CD4-positive, CD25-positive, alpha-beta regulatory T cell (primary cell): ENCODE measurements at regions not wholly inside any gene's neighbourhood (a gene's known extent, or its start where the extent isn't known, plus 50 kb on each side); places are given as distances from the start of the nearest gene placed in this dataset.

Experiments used
- ATAC-seq, 2 donors: fragments of 150-1000 bp; cut with Tn5 transposase; one replicate each; pipeline ENCODE4 v1.10.0; 2021; ENCODE audit warnings: low read depth in 2 of 2, moderate number of reproducible peaks in 2 of 2, moderate library complexity in 1 of 2
- DNase-seq, 3 donors: peaks; one replicate each; pipeline versions ENCODE4 v3.0.0 to v3.0.0-alpha.2; 2012 to 2022; ENCODE audit warnings: mixed read lengths in 1 of 3
- H3K27ac ChIP-seq: one replicate; pipeline ENCODE4 v1.7.0; 2013; ENCODE audit warnings: mild to moderate bottlenecking, low read length; ENCODE audit not compliant: insufficient read depth, poor library complexity, severe bottlenecking
- H3K27me3 ChIP-seq: one replicate; pipeline ENCODE4 v1.7.0; 2013; ENCODE audit warnings: low read length; ENCODE audit not compliant: control insufficient read depth, insufficient read depth
- H3K36me3 ChIP-seq: one replicate; pipeline ENCODE4 v1.7.0; 2013; ENCODE audit warnings: mild to moderate bottlenecking, low read length, moderate library complexity; ENCODE audit not compliant: control insufficient read depth, insufficient read depth
- H3K4me1 ChIP-seq: 2 replicates; pipeline ENCODE4 v1.7.0; 2013; ENCODE audit warnings: mild to moderate bottlenecking, low read length; ENCODE audit not compliant: insufficient read depth, control insufficient read depth, poor library complexity, severe bottlenecking
- H3K4me3 ChIP-seq: one replicate; pipeline ENCODE4 v1.7.0; 2013; ENCODE audit warnings: low read depth, mild to moderate bottlenecking, low read length, moderate library complexity
- H3K9me3 ChIP-seq, 2 experiments: 1 replicate in 1 of 2; 2 replicates in 1 of 2; pipeline ENCODE4 v1.7.0; 2013; ENCODE audit warnings: low read length in 2 of 2, mild to moderate bottlenecking in 1 of 2, moderate library complexity in 1 of 2; ENCODE audit not compliant: control insufficient read depth in 2 of 2
- H3K27ac Mint-ChIP-seq, 3 donors: one replicate each; pipeline ENCODE4 v1.8.0; 2020 to 2022; ENCODE audit warnings: mild to moderate bottlenecking in 3 of 3, mixed read lengths in 3 of 3, moderate library complexity in 2 of 3
- H3K27me3 Mint-ChIP-seq: one replicate; pipeline ENCODE4 v1.8.0; 2022; ENCODE audit warnings: mild to moderate bottlenecking, mixed read lengths
- H3K36me3 Mint-ChIP-seq: one replicate; pipeline ENCODE4 v1.8.0; 2020; ENCODE audit warnings: mixed read lengths
- H3K4me1 Mint-ChIP-seq, 4 donors: one replicate each; pipeline ENCODE4 v1.8.0; 2020 to 2022; ENCODE audit warnings: mixed read lengths in 4 of 4, mild to moderate bottlenecking in 1 of 4
- H3K4me3 Mint-ChIP-seq, 4 donors: one replicate each; pipeline ENCODE4 v1.8.0; 2020 to 2022; ENCODE audit warnings: mild to moderate bottlenecking in 4 of 4, mixed read lengths in 4 of 4, moderate library complexity in 3 of 4
- H3K9me3 Mint-ChIP-seq, 7 donors: one replicate each; pipeline ENCODE4 v1.8.0; 2020 to 2022; ENCODE audit warnings: mixed read lengths in 7 of 7, mild to moderate bottlenecking in 3 of 7, moderate library complexity in 2 of 7

GRCh38 chr11:123357990-123358827 lies 71.9 kb upstream of the GRAMD1B start:
- no peaks in the 10 kb centered on the region for H3K9me3 ChIP-seq
- Mint-ChIP-seq H3K27ac (peak overlapping the region in 1 of 3 donors; percentile 51), H3K27me3 (peaks cover 20% of the 10 kb centered on the region), H3K4me1 (peaks cover 6 to 24% (median 9%) of the 10 kb centered on the region in 4 donors), H3K36me3 (no peaks in the 10 kb centered on the region), H3K9me3 (peaks cover 0 to 5% (median 0%) of the 10 kb centered on the region in 7 donors), H3K4me3 (peak overlapping the region; percentile 77 to 95 (median 86))
- no peaks in the 10 kb centered on the region for H3K36me3 ChIP-seq
- peak overlapping the region; percentile 49 for H3K4me3 ChIP-seq
- no peak overlapping the region for H3K27ac ChIP-seq
- peak; percentile 54 to 62 for ATAC-seq
- peaks cover 5% of the 10 kb centered on the region for H3K4me1 ChIP-seq
- peak in 2 of 3 donors; percentile 16 to 71 for DNase-seq
- peaks cover 4% of the 10 kb centered on the region for H3K27me3 ChIP-seq

- Mint-ChIP-seq H3K27ac (peak overlapping the region in 1 of 3 donors; percentile 51), H3K9me3 (peaks cover 0 to 5% (median 0%) of the 10 kb centered on the region in 7 donors), H3K36me3 (no peaks in the 10 kb centered on the region), H3K4me3 (peak overlapping the region; percentile 77 to 95 (median 86)), H3K27me3 (peaks cover 26% of the 10 kb centered on the region), H3K4me1 (peaks cover 6 to 17% (median 8%) of the 10 kb centered on the region in 4 donors)
- Histone ChIP-seq H3K4me1 (peaks cover 5% of the 10 kb centered on the region), H3K27me3 (peaks cover 5% of the 10 kb centered on the region), H3K9me3 (no peaks in the 10 kb centered on the region), H3K36me3 (no peaks in the 10 kb centered on the region), H3K4me3 (peak overlapping the region; percentile 49), H3K27ac (no peak overlapping the region)
- DNase-seq = peak in 1 of 3 donors; percentile 31
- ATAC-seq = no peak
Observed at GRCh38 chr11:123357353-123357989, 72.6 kb upstream of the GRAMD1B start.

- H3K9me3 Mint-ChIP-seq = peaks cover 0 to 5% (median 0%) of the 10 kb centered on the region in 7 donors
- H3K4me1 Mint-ChIP-seq = peaks cover 6 to 16% (median 8%) of the 10 kb centered on the region in 4 donors
- Histone ChIP-seq H3K4me3 (no peak overlapping the region), H3K27ac (no peak overlapping the region), H3K4me1 (peaks cover 5% of the 10 kb centered on the region), H3K27me3 (peaks cover 5% of the 10 kb centered on the region), H3K36me3 (no peaks in the 10 kb centered on the region), H3K9me3 (no peaks in the 10 kb centered on the region)
- peaks cover 30% of the 10 kb centered on the region for H3K27me3 Mint-ChIP-seq
- no peak overlapping the region for H3K27ac Mint-ChIP-seq
- no peak for DNase-seq
- no peaks in the 10 kb centered on the region for H3K36me3 Mint-ChIP-seq
- peak overlapping the region in 2 of 4 donors; percentile 48 to 59 for H3K4me3 Mint-ChIP-seq
- no peak for ATAC-seq
Observed at GRCh38 chr11:123356539-123356938, 73.5 kb upstream of the GRAMD1B start.

- peaks cover 5% of the 10 kb centered on the region for H3K4me1 ChIP-seq
- H3K9me3 ChIP-seq = no peaks in the 10 kb centered on the region
- DNase-seq (no peak), ATAC-seq (no peak)
- no peak overlapping the region for H3K27ac Mint-ChIP-seq
- no peak overlapping the region for H3K27ac ChIP-seq
- H3K27me3 Mint-ChIP-seq = peaks cover 29% of the 10 kb centered on the region
- H3K36me3 Mint-ChIP-seq = no peaks in the 10 kb centered on the region
- H3K9me3 Mint-ChIP-seq = peaks cover 0 to 2% (median 0%) of the 10 kb centered on the region in 7 donors
- peaks cover 0 to 16% (median 8%) of the 10 kb centered on the region in 4 donors for H3K4me1 Mint-ChIP-seq
- peaks cover 5% of the 10 kb centered on the region for H3K27me3 ChIP-seq
- H3K4me3 ChIP-seq = no peak overlapping the region
- no peaks in the 10 kb centered on the region for H3K36me3 ChIP-seq
- peak overlapping the region in 1 of 4 donors; percentile 43 for H3K4me3 Mint-ChIP-seq
Observed at GRCh38 chr11:123354371-123354975, 75.6 kb upstream of the GRAMD1B start.

- Histone ChIP-seq H3K36me3 (no peaks in the 10 kb centered on the region), H3K9me3 (no peaks in the 10 kb centered on the region), H3K4me1 (no peaks in the 10 kb centered on the region), H3K27me3 (peaks cover 2% of the 10 kb centered on the region), H3K4me3 (no peak overlapping the region), H3K27ac (no peak overlapping the region)
- Mint-ChIP-seq H3K4me1 (no peaks in the 10 kb centered on the region), H3K27ac (no peak overlapping the region), H3K27me3 (peaks cover 17% of the 10 kb centered on the region), H3K9me3 (peaks cover 0 to 1% (median 0%) of the 10 kb centered on the region in 7 donors), H3K4me3 (no peak overlapping the region), H3K36me3 (no peaks in the 10 kb centered on the region)
- DNase-seq = no peak
- ATAC-seq = no peak
Observed at GRCh38 chr11:123351375-123351774, 78.7 kb upstream of the GRAMD1B start.

GRCh38 chr11:123349382-123349781 lies 80.7 kb upstream of the GRAMD1B start:
- Mint-ChIP-seq H3K4me3 (no peak overlapping the region), H3K27ac (no peak overlapping the region), H3K36me3 (no peaks in the 10 kb centered on the region), H3K27me3 (peaks cover 27% of the 10 kb centered on the region), H3K9me3 (peaks cover 0 to 1% (median 0%) of the 10 kb centered on the region in 7 donors), H3K4me1 (no peaks in the 10 kb centered on the region)
- Histone ChIP-seq H3K27me3 (peaks cover 2% of the 10 kb centered on the region), H3K4me1 (no peaks in the 10 kb centered on the region), H3K4me3 (no peak overlapping the region), H3K9me3 (no peaks in the 10 kb centered on the region), H3K27ac (no peak overlapping the region), H3K36me3 (no peaks in the 10 kb centered on the region)
- DNase-seq = no peak
- no peak for ATAC-seq

- Mint-ChIP-seq H3K27me3 (peaks cover 15% of the 10 kb centered on the region), H3K4me1 (no peaks in the 10 kb centered on the region), H3K36me3 (no peaks in the 10 kb centered on the region), H3K27ac (no peak overlapping the region), H3K4me3 (no peak overlapping the region), H3K9me3 (peaks cover 0 to 10% (median 0%) of the 10 kb centered on the region in 7 donors)
- Histone ChIP-seq H3K27me3 (no peaks in the 10 kb centered on the region), H3K27ac (no peak overlapping the region), H3K4me1 (no peaks in the 10 kb centered on the region), H3K9me3 (no peaks in the 10 kb centered on the region), H3K36me3 (no peaks in the 10 kb centered on the region), H3K4me3 (no peak overlapping the region)
- no peak for DNase-seq
- ATAC-seq = no peak
Observed at GRCh38 chr11:123344790-123345357, 85.2 kb upstream of the GRAMD1B start.
